ENCODE measurements at regions not wholly inside any gene's neighbourhood (a gene's known extent, or its start where the extent isn't known, plus 50 kb on each side); places are given as distances from the start of the nearest gene placed in this dataset.

DNA sequence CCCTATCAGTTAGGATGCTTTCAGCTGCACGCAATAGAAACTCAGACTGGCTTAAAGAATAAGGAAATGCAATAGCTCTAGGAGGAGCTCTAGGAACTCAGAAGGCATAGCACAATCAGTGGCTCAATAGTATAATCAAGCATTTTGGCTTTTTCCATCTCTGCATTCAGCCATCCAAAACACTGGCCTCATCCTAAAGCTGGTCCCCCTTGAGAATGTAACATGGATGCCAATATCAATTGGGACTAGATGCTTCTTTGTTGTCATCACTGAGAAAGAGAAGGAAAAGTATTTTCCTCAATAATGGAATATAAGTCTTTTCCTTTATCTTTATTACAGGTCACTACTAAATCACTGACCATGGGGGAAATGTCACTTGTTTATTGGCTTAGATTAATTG is 509.5 kb downstream of the PLPP3 start:
- TF ChIP-seq CTCF (IDR thresholded peaks at IDR 0.05; ENCODE audit: borderline replicate concordance, control extremely low read depth, extremely low read depth, insufficient read depth, missing control alignments): no peak
- DNase-seq (ENCODE audit: low spot score): no peak
- in situ Hi-C loops (cut with MboI; ENCODE audit: low sequenced_read_pairs, unreplicated experiment): no loop called here

GRCh38 chr1:56068908-56069307 is 510.5 kb downstream of the PLPP3 start:
- no peak for TF ChIP-seq CTCF (IDR thresholded peaks at IDR 0.05; ENCODE audit: borderline replicate concordance, control extremely low read depth, extremely low read depth, insufficient read depth, missing control alignments)
- in situ Hi-C loops (cut with MboI; ENCODE audit: low sequenced_read_pairs, unreplicated experiment): no loop called here
- no peak for DNase-seq (ENCODE audit: low spot score)

DNA sequence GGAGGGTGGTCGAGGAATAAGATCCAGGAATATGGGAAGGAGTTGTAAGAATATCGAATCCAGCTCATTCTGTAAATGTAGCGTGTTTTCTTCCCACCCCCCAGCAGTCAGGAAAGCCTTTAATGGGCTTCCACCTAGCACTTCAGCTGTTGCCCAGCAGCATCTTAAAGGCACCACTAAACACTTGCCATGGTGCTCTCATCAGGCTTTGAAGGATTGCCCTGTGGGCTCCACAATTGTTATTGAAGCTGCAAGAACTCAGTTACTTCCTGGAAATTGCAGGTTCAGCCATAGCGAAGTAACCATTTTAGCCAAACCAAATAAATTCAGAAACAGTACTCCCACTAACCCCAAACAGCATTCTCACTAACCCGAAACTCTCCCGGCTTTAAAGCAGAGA is 511.2 kb downstream of the PLPP3 start:
- no peak for DNase-seq (ENCODE audit: low spot score)
- TF ChIP-seq CTCF (IDR thresholded peaks at IDR 0.05; ENCODE audit: borderline replicate concordance, control extremely low read depth, extremely low read depth, insufficient read depth, missing control alignments): no peak
- in situ Hi-C loops (cut with MboI; ENCODE audit: low sequenced_read_pairs, unreplicated experiment): no loop called here

- no peak for TF ChIP-seq CTCF (IDR thresholded peaks at IDR 0.05; ENCODE audit: borderline replicate concordance, control extremely low read depth, extremely low read depth, insufficient read depth, missing control alignments)
- DNase-seq (ENCODE audit: low spot score): no peak
- in situ Hi-C loops (cut with MboI; ENCODE audit: low sequenced_read_pairs, unreplicated experiment): no loop called here
Measured at GRCh38 chr1:56065729-56066128, 513.6 kb downstream of the PLPP3 start.

GRCh38 chr1:56064705-56065104 is 514.7 kb downstream of the PLPP3 start:
- no peak for DNase-seq (ENCODE audit: low spot score)
- in situ Hi-C loops (cut with MboI; ENCODE audit: low sequenced_read_pairs, unreplicated experiment): no loop called here
- no peak for TF ChIP-seq CTCF (IDR thresholded peaks at IDR 0.05; ENCODE audit: borderline replicate concordance, control extremely low read depth, extremely low read depth, insufficient read depth, missing control alignments)

GRCh38 chr1:56063461-56063860 is 515.9 kb downstream of the PLPP3 start:
- in situ Hi-C loops (cut with MboI; ENCODE audit: low sequenced_read_pairs, unreplicated experiment): no loop called here
- TF ChIP-seq CTCF (IDR thresholded peaks at IDR 0.05; ENCODE audit: borderline replicate concordance, control extremely low read depth, extremely low read depth, insufficient read depth, missing control alignments): no peak

GRCh38 chr1:56062625-56063024 is 516.7 kb downstream of the PLPP3 start:
- in situ Hi-C loops (cut with MboI; ENCODE audit: low sequenced_read_pairs, unreplicated experiment): no loop called here
- no peak for DNase-seq (ENCODE audit: low spot score)
- no peak for TF ChIP-seq CTCF (IDR thresholded peaks at IDR 0.05; ENCODE audit: borderline replicate concordance, control extremely low read depth, extremely low read depth, insufficient read depth, missing control alignments)

More at GRCh38 chr1:56063461-56063860, 515.9 kb downstream of the PLPP3 start:
- DNase-seq (ENCODE audit: low spot score): no peak

Measured in GM13976 (cell line).